ENCODE measurements at regions not wholly inside any gene's neighbourhood (a gene's known extent, or its start where the extent isn't known, plus 50 kb on each side); places are given as distances from the start of the nearest gene placed in this dataset.

- CTCF ChIA-PET: interaction anchor here (1.4 kb wide), 1 partner anchor 1781 kb away, joined by 4 read pairs; no protein-coding TSS in a partner anchor
- TF ChIP-seq POLR2A (IDR thresholded peaks at IDR 0.05; ENCODE audit: low read length) (no peak), SMC3 (IDR thresholded peaks at IDR 0.05) (no peak)
- WGBS (ENCODE audit: missing lambda C conversion rate): 39% methylated on average over 4 of the region's 4 CpGs
- no peaks in the 10 kb centered on the region for H3K9me3 ChIP-seq
- H3K4me3 ChIP-seq: no peak overlapping the region
- ATAC-seq (no peak), FAIRE-seq (no peak), DNase-seq (ENCODE audit: low read depth in 1 of 2, low spot score in 1 of 2) (no peak)
- POLR2A ChIA-PET: no interaction called here
- H3K4me1 ChIP-seq: no peaks in the 10 kb centered on the region
- H3K27ac ChIP-seq: no peak overlapping the region
- no peak overlapping the region for H3K4me2 ChIP-seq
These were observed 353.2 kb upstream of the PKDCC start for GRCh38 chr2:41694536-41695049.

GRCh38 chr2:41695198-41696113 lies 352.4 kb upstream of the PKDCC start:
- CTCF ChIA-PET: interaction anchor here (1.4 kb wide), 1 partner anchor 1782 kb away, joined by 4 read pairs; no protein-coding TSS in a partner anchor
- ATAC-seq: no peak
- 24% methylated on average over 8 of the region's 8 CpGs for WGBS (ENCODE audit: missing lambda C conversion rate)

GRCh38 chr2:41697389-41697788 lies 350.4 kb upstream of the PKDCC start:
- CTCF ChIA-PET: interaction anchor here (0.5 to 3.0 kb wide), 6 partner anchors 13 to 1248 kb away, joined by 3 to 22 read pairs (median 4); no protein-coding TSS in a partner anchor
- H3K4me1 ChIP-seq: no peaks in the 10 kb centered on the region
- no peak for FAIRE-seq
- DNase-seq (ENCODE audit: low read depth in 1 of 2, low spot score in 1 of 2): no peak
- no peak overlapping the region for H3K4me3 ChIP-seq
- TF ChIP-seq POLR2AphosphoS2 (conservative IDR thresholded peaks at IDR 0.05; ENCODE audit: low read length): no peak
- TF ChIP-seq TFCP2L1 (CRISPR knock-in tag; IDR thresholded peaks at IDR 0.05): no peak
- TF ChIP-seq KDM1A (IDR thresholded peaks at IDR 0.05; ENCODE audit: low read depth): no peak
- TF ChIP-seq ZSCAN20 (CRISPR knock-in tag; IDR thresholded peaks at IDR 0.05): no peak
- no peak for TF ChIP-seq CBX2 (IDR thresholded peaks at IDR 0.05; ENCODE audit: borderline replicate concordance, low read depth)
- no peak for TF ChIP-seq RAD21 (conservative IDR thresholded peaks at IDR 0.05 in 1 of 2, IDR thresholded peaks at IDR 0.05 in 1 of 2)
- TF ChIP-seq TP53 (CRISPR knock-in tag; IDR thresholded peaks at IDR 0.05): no peak
- no peak for TF ChIP-seq MAFK (IDR thresholded peaks at IDR 0.05; ENCODE audit: partially characterized antibody)
- TF ChIP-seq RCOR1 (IDR thresholded peaks at IDR 0.05; ENCODE audit: low read depth, low read length): no peak
- TF ChIP-seq HOXB13 (CRISPR knock-in tag; IDR thresholded peaks at IDR 0.05; ENCODE audit: low read depth): no peak
- no peak for TF ChIP-seq FOSL2 (IDR thresholded peaks at IDR 0.05)
- no peak for TF ChIP-seq FOSL2 (CRISPR knock-in tag; IDR thresholded peaks at IDR 0.05)
- no peak for TF ChIP-seq FOSB (CRISPR knock-in tag; IDR thresholded peaks at IDR 0.05)
- no peak for TF ChIP-seq EP300 (IDR thresholded peaks at IDR 0.05)
- TF ChIP-seq CEBPB (IDR thresholded peaks at IDR 0.05): no peak
- no peak for TF ChIP-seq HMGXB4 (CRISPR knock-in tag; IDR thresholded peaks at IDR 0.05; ENCODE audit: borderline replicate concordance)
- TF ChIP-seq RARB (CRISPR knock-in tag; IDR thresholded peaks at IDR 0.05): no peak
- no peak for TF ChIP-seq ZFP36 (IDR thresholded peaks at IDR 0.05; ENCODE audit: borderline replicate concordance, partially characterized antibody)
- no peak for TF ChIP-seq HEYL (CRISPR knock-in tag; IDR thresholded peaks at IDR 0.05)
- TF ChIP-seq CHD4 (IDR thresholded peaks at IDR 0.05; ENCODE audit: borderline replicate concordance): no peak
- no peak for ATAC-seq
- H3K27ac ChIP-seq: no peak overlapping the region
- POLR2A ChIA-PET: no interaction called here
- no peak overlapping the region for H3K4me2 ChIP-seq
- no peaks in the 10 kb centered on the region for H3K9me3 ChIP-seq
- 67% methylated on average over 28 of the region's 36 CpGs for WGBS (ENCODE audit: missing lambda C conversion rate)

More at GRCh38 chr2:41695198-41696113, 352.4 kb upstream of the PKDCC start:
- POLR2A ChIA-PET: no interaction called here
- no peaks in the 10 kb centered on the region for H3K9me3 ChIP-seq
- DNase-seq (ENCODE audit: low read depth in 1 of 2, low spot score in 1 of 2): no peak
- FAIRE-seq: no peak
- no peak overlapping the region for H3K4me2 ChIP-seq
- TF ChIP-seq CHD4 (IDR thresholded peaks at IDR 0.05; ENCODE audit: borderline replicate concordance): no peak
- peak; percentile 28; the same call in 1 of the 2 replicates for TF ChIP-seq USF2 (IDR thresholded peaks at IDR 0.05)
- no peak overlapping the region for H3K27ac ChIP-seq
- H3K4me1 ChIP-seq: no peaks in the 10 kb centered on the region
- no peak overlapping the region for H3K4me3 ChIP-seq

Data from A549 (cell line).